K562 (cell line): ENCODE measurements at regions not wholly inside any gene's neighbourhood (a gene's known extent, or its start where the extent isn't known, plus 50 kb on each side); places are given as distances from the start of the nearest gene placed in this dataset.

ENCODE experiments used
- CREM ChIP-seq: IDR thresholded peaks from 2 replicates; pipeline ENCODE4 v1.6.1; 2014; ENCODE audit warnings: antibody characterized with exemption, low read depth
- MLX ChIP-seq, 2 experiments: fragments of 450-650 bp in 1 of 2; sonication (generic) in 1 of 2; formaldehyde crosslinking; conservative IDR thresholded peaks; 2 replicates each; pipeline versions ENCODE4 v1.4.0 to v1.8.1; 2020 to 2022; ENCODE audit warnings: mild to moderate bottlenecking in 1 of 2, missing genetic modification reagents in 1 of 2
- NONO ChIP-seq, 2 experiments: fragments of 200-400 bp in 1 of 2; fragments of 450-650 bp in 1 of 2; formaldehyde crosslinking in 1 of 2; IDR thresholded peaks; 2 replicates each; pipeline ENCODE4 v1.6.1; 2017; ENCODE audit warnings: low read depth in 2 of 2, mild to moderate bottlenecking in 2 of 2, moderate library complexity in 2 of 2, low read length in 1 of 2
- POLR2A ChIP-seq: fragments of 450-650 bp; conservative IDR thresholded peaks from 2 replicates; pipeline ENCODE4 v1.6.1; 2016
- TCF15 ChIP-seq: fragments of 250-450 bp; sonication (Bioruptor Pico); IDR thresholded peaks from 2 replicates; pipeline ENCODE4 v1.8.0; 2022; ENCODE audit warnings: moderate library complexity, mild to moderate bottlenecking, inconsistent platforms
- ZNF217 ChIP-seq: sonication (generic); formaldehyde crosslinking; IDR thresholded peaks from 2 replicates; pipeline ENCODE4 v1.8.0; 2022; ENCODE audit warnings: mild to moderate bottlenecking, missing genetic modification reagents
- TF ChIP-seq, protein P1 (sequence below): fragments of 450-650 bp; IDR thresholded peaks from 2 replicates; pipeline ENCODE4 v1.6.1; 2014; ENCODE audit warnings: low read depth, mild to moderate bottlenecking, moderate library complexity, borderline replicate concordance

DNA sequence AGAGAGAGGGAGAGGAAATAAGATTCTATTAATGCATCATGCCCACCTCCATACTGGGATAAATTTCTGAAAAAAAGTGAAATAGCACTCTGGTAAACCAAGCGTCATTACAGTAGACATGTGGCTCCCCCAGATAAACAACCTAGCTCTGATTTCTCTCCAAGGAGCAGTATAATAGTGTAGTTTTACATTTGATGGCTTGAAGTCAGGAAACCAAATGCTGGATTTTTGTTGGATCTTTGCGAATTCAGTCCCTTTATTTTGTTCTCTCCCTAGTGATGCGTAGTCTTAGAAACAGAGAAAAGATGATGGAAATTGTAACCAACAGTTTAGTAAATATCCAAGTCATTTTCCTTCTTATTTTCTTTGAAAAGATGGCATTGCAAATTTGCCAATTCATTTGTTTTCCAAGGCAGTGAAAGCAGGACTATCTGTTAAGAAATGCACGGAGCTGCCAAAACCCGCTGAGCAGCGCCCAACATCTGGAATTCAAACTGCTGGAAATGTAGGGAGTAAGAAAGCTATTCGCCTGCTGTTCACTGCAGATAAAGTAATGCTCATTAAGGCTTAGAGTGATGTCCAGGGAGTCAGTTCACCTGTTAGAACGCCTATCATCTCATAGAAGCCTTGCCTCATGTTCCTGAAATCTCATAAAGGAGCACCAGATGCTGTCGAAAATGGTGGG lies 85.7 kb upstream of the DOK5 start (continued):
- TF ChIP-seq MLX (CRISPR knock-in tag; conservative IDR thresholded peaks at IDR 0.05) (no peak), POLR2A (no peak), ZNF217 (CRISPR knock-in tag) (no peak), CREM (no peak), TCF15 (CRISPR knock-in tag) (no peak), NONO (IDR thresholded peaks at IDR 0.05; ENCODE audit: low read depth in 2 of 2, low read length in 1 of 2) (no peak)
- TF ChIP-seq, protein P1, sequence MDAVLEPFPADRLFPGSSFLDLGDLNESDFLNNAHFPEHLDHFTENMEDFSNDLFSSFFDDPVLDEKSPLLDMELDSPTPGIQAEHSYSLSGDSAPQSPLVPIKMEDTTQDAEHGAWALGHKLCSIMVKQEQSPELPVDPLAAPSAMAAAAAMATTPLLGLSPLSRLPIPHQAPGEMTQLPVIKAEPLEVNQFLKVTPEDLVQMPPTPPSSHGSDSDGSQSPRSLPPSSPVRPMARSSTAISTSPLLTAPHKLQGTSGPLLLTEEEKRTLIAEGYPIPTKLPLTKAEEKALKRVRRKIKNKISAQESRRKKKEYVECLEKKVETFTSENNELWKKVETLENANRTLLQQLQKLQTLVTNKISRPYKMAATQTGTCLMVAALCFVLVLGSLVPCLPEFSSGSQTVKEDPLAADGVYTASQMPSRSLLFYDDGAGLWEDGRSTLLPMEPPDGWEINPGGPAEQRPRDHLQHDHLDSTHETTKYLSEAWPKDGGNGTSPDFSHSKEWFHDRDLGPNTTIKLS = no peak
- TF ChIP-seq, all 486 proteins: peak for 0
